WTC11 (cell line): ENCODE measurements at regions not wholly inside any gene's neighbourhood (a gene's known extent, or its start where the extent isn't known, plus 50 kb on each side); places are given as distances from the start of the nearest gene placed in this dataset.

Experiments
- ATAC-seq: fragments of 200-7000 bp; cut with Tn5 transposase; 2 replicates; pipeline ENCODE4 v1.10.0; 2021; ENCODE audit warnings: mild to moderate bottlenecking, moderate library complexity
- CTCF ChIA-PET: fragments of 300-600 bp; sonication (Branson Sonifier 250); formaldehyde crosslinking; loops from one replicate; lab custom pipeline; 2021; ENCODE audit warnings: antibody characterized with exemption; lab: Charles Lee
- POLR2A ChIA-PET: fragments of 350-600 bp; sonication (Branson Sonifier 250); formaldehyde crosslinking; loops from one replicate; lab custom pipeline; 2021; ENCODE audit warnings: antibody characterized with exemption; lab: Charles Lee
- DNase-seq: peaks from one replicate; pipeline ENCODE4 v3.0.0; 2021; ENCODE audit warnings: low spot score
- H3K27ac Mint-ChIP-seq: 2 replicates; pipeline ENCODE4 v1.8.0; 2021; ENCODE audit warnings: mixed read lengths
- H3K27me3 Mint-ChIP-seq: 2 replicates; pipeline ENCODE4 v1.8.0; 2021; ENCODE audit warnings: low read depth, mild to moderate bottlenecking, moderate library complexity, mixed read lengths
- H3K36me3 Mint-ChIP-seq: 2 replicates; pipeline ENCODE4 v1.8.0; 2021; ENCODE audit warnings: mixed read lengths
- H3K4me1 Mint-ChIP-seq: 2 replicates; pipeline ENCODE4 v1.8.0; 2022; ENCODE audit warnings: mixed read lengths
- H3K4me3 Mint-ChIP-seq: 2 replicates; pipeline ENCODE4 v1.8.0; 2021; ENCODE audit warnings: mild to moderate bottlenecking, moderate library complexity, mixed read lengths
- H3K9me3 Mint-ChIP-seq: 2 replicates; pipeline ENCODE4 v1.8.0; 2021; ENCODE audit warnings: mixed read lengths
- CDX4 ChIP-seq: fragments of 250-450 bp; sonication (Bioruptor Pico); IDR thresholded peaks from 2 replicates; pipeline ENCODE4 v1.9.0; 2021; ENCODE audit warnings: moderate library complexity, mild to moderate bottlenecking, inconsistent platforms, borderline replicate concordance
- E2F1 ChIP-seq: sonication (generic); formaldehyde crosslinking; IDR thresholded peaks from 2 replicates; pipeline ENCODE4 v1.8.0; 2022; ENCODE audit warnings: mild to moderate bottlenecking, missing genetic modification reagents
- ESRRA ChIP-seq: sonication (generic); formaldehyde crosslinking; IDR thresholded peaks from 2 replicates; pipeline ENCODE4 v1.8.1; 2022; ENCODE audit warnings: mild to moderate bottlenecking, missing genetic modification reagents, borderline replicate concordance
- GTF2I ChIP-seq: fragments of 250-450 bp; sonication (Bioruptor Pico); conservative IDR thresholded peaks from 2 replicates; pipeline ENCODE4 v1.4.0; 2021; ENCODE audit warnings: mild to moderate bottlenecking
- HMGA2 ChIP-seq: fragments of 250-450 bp; sonication (Bioruptor Pico); IDR thresholded peaks from 2 replicates; pipeline ENCODE4 v1.4.0; 2021; ENCODE audit warnings: mild to moderate bottlenecking, moderate library complexity
- IRF2 ChIP-seq: sonication (generic); formaldehyde crosslinking; IDR thresholded peaks from 2 replicates; pipeline ENCODE4 v1.8.0; 2022; ENCODE audit warnings: low read depth, missing genetic modification reagents, borderline replicate concordance
- JUN ChIP-seq: sonication (generic); formaldehyde crosslinking; IDR thresholded peaks from 2 replicates; pipeline ENCODE4 v1.8.0; 2023; ENCODE audit warnings: mild to moderate bottlenecking, missing genetic modification reagents
- MYBL2 ChIP-seq: sonication (generic); formaldehyde crosslinking; IDR thresholded peaks from 2 replicates; pipeline ENCODE4 v1.8.1; 2023; ENCODE audit warnings: mild to moderate bottlenecking, moderate library complexity, missing genetic modification reagents
- PRDM15 ChIP-seq: sonication (generic); formaldehyde crosslinking; IDR thresholded peaks from 2 replicates; pipeline ENCODE4 v1.8.0; 2022; ENCODE audit warnings: missing genetic modification reagents
- RELA ChIP-seq: sonication (generic); formaldehyde crosslinking; IDR thresholded peaks from 2 replicates; pipeline ENCODE4 v1.8.1; 2022; ENCODE audit warnings: missing genetic modification reagents, mild to moderate bottlenecking, borderline replicate concordance
- SMAD4 ChIP-seq: sonication (generic); formaldehyde crosslinking; IDR thresholded peaks from 2 replicates; pipeline ENCODE4 v1.8.0; 2022; ENCODE audit warnings: mild to moderate bottlenecking, missing genetic modification reagents
- SP1 ChIP-seq: sonication (generic); formaldehyde crosslinking; conservative IDR thresholded peaks from 2 replicates; pipeline ENCODE4 v1.8.1; 2022; ENCODE audit warnings: missing genetic modification reagents
- ZNF219 ChIP-seq: sonication (generic); formaldehyde crosslinking; IDR thresholded peaks from 2 replicates; pipeline ENCODE4 v1.8.0; 2023; ENCODE audit warnings: missing genetic modification reagents, mild to moderate bottlenecking, borderline replicate concordance
- ZNF423 ChIP-seq: fragments of 250-450 bp; sonication (Bioruptor Pico); IDR thresholded peaks from 2 replicates; pipeline ENCODE4 v2.1.2; 2022; ENCODE audit warnings: mild to moderate bottlenecking, moderate library complexity
- TF ChIP-seq, protein P1 (sequence below): sonication (generic); formaldehyde crosslinking; IDR thresholded peaks from 2 replicates; pipeline ENCODE4 v1.8.1; 2023; ENCODE audit warnings: mild to moderate bottlenecking, missing genetic modification reagents, moderate library complexity
- TF ChIP-seq, protein P2 (sequence below): fragments of 250-450 bp; sonication (Bioruptor Pico); IDR thresholded peaks from 2 replicates; pipeline ENCODE4 v2.1.2; 2022; ENCODE audit warnings: mild to moderate bottlenecking, moderate library complexity
- TF ChIP-seq, protein P3 (sequence below): fragments of 250-450 bp; sonication (Bioruptor Pico); IDR thresholded peaks from 2 replicates; pipeline ENCODE4 v1.9.0; 2021; ENCODE audit warnings: mild to moderate bottlenecking
- TF ChIP-seq, protein P4 (sequence below): sonication (generic); formaldehyde crosslinking; IDR thresholded peaks from 2 replicates; pipeline ENCODE4 v1.8.0; 2022; ENCODE audit warnings: mild to moderate bottlenecking, missing genetic modification reagents
- TF ChIP-seq, protein P5 (sequence below): fragments of 250-450 bp; sonication (Bioruptor Pico); conservative IDR thresholded peaks from 2 replicates; pipeline ENCODE4 v1.9.0; 2021; ENCODE audit warnings: mild to moderate bottlenecking

DNA sequence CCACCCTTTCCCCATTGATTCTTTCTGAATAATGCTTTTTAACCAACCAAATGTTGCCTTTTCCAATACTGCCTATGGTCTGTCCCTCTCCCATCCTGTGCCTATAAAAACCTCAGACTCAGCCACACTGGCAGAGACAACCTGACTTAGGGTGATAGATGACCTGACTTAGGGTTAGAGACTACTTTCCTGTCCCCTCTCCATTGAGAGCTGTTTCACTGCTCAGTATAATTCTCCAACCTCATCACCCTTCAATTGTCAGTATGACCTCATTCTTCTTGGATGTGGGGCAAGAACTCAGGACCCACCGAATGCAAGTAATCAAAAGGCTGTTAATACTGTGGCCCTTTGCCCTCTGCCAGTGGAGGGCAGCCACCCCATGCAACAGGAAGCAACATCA lies 182.3 kb upstream of the STK17B start:
- POLR2A ChIA-PET: no interaction called here

GRCh38 chr2:196354186-196354585 lies 182.8 kb upstream of the STK17B start:
- H3K27me3 Mint-ChIP-seq: peaks cover 71% of the 10 kb centered on the region
- H3K9me3 Mint-ChIP-seq: peaks cover 9% of the 10 kb centered on the region
- POLR2A ChIA-PET: no interaction called here
- TF ChIP-seq SMAD4: no peak
- no peak for TF ChIP-seq HMGA2 (CRISPR knock-in tag)
- no peak for TF ChIP-seq PRDM15 (CRISPR knock-in tag)
- no peak overlapping the region for H3K4me3 Mint-ChIP-seq
- no peak overlapping the region for H3K27ac Mint-ChIP-seq
- H3K36me3 Mint-ChIP-seq: no peaks in the 10 kb centered on the region
- CTCF ChIA-PET: interaction anchor here (1.3 kb wide), 1 partner anchor 100 kb away, joined by 5 read pairs; no protein-coding TSS in a partner anchor
- DNase-seq: no peak
- peaks cover 10% of the 10 kb centered on the region for H3K4me1 Mint-ChIP-seq
- ATAC-seq: no peak

More for the DNA sequence above, 182.3 kb upstream of the STK17B start:
- Mint-ChIP-seq H3K36me3 (no peaks in the 10 kb centered on the region), H3K27ac (no peak overlapping the region), H3K27me3 (peaks cover 68% of the 10 kb centered on the region), H3K9me3 (peaks cover 9% of the 10 kb centered on the region), H3K4me3 (no peak overlapping the region), H3K4me1 (peaks cover 10% of the 10 kb centered on the region)
- DNase-seq (no peak), ATAC-seq (no peak)
- TF ChIP-seq, protein P1, sequence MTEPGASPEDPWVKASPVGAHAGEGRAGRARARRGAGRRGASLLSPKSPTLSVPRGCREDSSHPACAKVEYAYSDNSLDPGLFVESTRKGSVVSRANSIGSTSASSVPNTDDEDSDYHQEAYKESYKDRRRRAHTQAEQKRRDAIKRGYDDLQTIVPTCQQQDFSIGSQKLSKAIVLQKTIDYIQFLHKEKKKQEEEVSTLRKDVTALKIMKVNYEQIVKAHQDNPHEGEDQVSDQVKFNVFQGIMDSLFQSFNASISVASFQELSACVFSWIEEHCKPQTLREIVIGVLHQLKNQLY (CRISPR knock-in tag): no peak
- TF ChIP-seq, protein P2, sequence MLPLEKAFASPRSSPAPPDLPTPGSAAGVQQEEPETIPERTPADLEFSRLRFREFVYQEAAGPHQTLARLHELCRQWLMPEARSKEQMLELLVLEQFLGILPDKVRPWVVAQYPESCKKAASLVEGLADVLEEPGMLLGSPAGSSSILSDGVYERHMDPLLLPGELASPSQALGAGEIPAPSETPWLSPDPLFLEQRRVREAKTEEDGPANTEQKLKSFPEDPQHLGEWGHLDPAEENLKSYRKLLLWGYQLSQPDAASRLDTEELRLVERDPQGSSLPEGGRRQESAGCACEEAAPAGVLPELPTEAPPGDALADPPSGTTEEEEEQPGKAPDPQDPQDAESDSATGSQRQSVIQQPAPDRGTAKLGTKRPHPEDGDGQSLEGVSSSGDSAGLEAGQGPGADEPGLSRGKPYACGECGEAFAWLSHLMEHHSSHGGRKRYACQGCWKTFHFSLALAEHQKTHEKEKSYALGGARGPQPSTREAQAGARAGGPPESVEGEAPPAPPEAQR (CRISPR knock-in tag): no peak
- no peak for TF ChIP-seq SP1
- TF ChIP-seq, all 79 proteins: peak for 0
- CTCF ChIA-PET: interaction anchor here (1.3 kb wide), 1 partner anchor 100 kb away, joined by 5 read pairs; no protein-coding TSS in a partner anchor

- CTCF ChIA-PET: interaction anchor here (1.8 kb wide), 1 partner anchor 19 kb away, joined by 6 read pairs; no protein-coding TSS in a partner anchor
- Mint-ChIP-seq H3K36me3 (no peaks in the 10 kb centered on the region), H3K4me3 (no peak overlapping the region), H3K27me3 (peaks cover 77% of the 10 kb centered on the region), H3K9me3 (peaks cover 9% of the 10 kb centered on the region), H3K27ac (no peak overlapping the region)
- no peak for DNase-seq
- TF ChIP-seq JUN (CRISPR knock-in tag): no peak
- no peak for TF ChIP-seq E2F1 (CRISPR knock-in tag)
- TF ChIP-seq, protein P3, sequence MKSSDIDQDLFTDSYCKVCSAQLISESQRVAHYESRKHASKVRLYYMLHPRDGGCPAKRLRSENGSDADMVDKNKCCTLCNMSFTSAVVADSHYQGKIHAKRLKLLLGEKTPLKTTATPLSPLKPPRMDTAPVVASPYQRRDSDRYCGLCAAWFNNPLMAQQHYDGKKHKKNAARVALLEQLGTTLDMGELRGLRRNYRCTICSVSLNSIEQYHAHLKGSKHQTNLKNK: no peak
- TF ChIP-seq, all 79 proteins: peak for 0
- POLR2A ChIA-PET: no interaction called here
- peaks cover 10% of the 10 kb centered on the region for H3K4me1 Mint-ChIP-seq
- ATAC-seq: no peak
These were observed 185.0 kb upstream of the STK17B start for GRCh38 chr2:196356332-196356731.

DNA sequence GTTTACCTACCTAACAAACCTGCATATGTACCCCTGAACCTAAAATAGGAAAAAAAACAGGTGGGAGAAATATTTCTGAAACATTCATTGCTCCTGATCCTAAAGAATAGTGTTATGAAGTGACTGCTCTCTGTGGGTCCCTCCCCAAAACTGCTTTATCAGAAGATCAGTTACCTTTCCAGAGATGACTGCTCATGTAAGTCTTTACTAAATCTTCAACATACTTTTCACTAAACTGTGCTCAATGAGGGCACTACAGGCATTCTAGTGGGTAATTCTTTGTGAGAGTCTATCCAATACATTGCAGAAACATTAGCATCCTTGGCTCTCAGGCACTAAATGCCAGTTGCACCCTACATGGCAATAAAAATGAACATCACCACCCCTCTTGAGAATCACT lies 189.3 kb upstream of the STK17B start:
- peaks cover 37% of the 10 kb centered on the region for H3K27me3 Mint-ChIP-seq
- H3K4me3 Mint-ChIP-seq: no peak overlapping the region
- CTCF ChIA-PET: no interaction called here
- no peak overlapping the region for H3K27ac Mint-ChIP-seq
- no peaks in the 10 kb centered on the region for H3K36me3 Mint-ChIP-seq
- POLR2A ChIA-PET: no interaction called here
- no peak for DNase-seq
- no peaks in the 10 kb centered on the region for H3K9me3 Mint-ChIP-seq
- H3K4me1 Mint-ChIP-seq: peaks cover 2% of the 10 kb centered on the region
- ATAC-seq: no peak
- TF ChIP-seq HMGA2 (CRISPR knock-in tag) (no peak), GTF2I (CRISPR knock-in tag) (no peak), IRF2 (CRISPR knock-in tag) (no peak), CDX4 (CRISPR knock-in tag) (no peak), MYBL2 (CRISPR knock-in tag) (no peak), ESRRA (CRISPR knock-in tag) (no peak), ZNF219 (CRISPR knock-in tag) (no peak), ZNF423 (no peak), RELA (CRISPR knock-in tag) (no peak)
- TF ChIP-seq, protein P4, sequence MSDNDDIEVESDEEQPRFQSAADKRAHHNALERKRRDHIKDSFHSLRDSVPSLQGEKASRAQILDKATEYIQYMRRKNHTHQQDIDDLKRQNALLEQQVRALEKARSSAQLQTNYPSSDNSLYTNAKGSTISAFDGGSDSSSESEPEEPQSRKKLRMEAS (CRISPR knock-in tag): no peak
- TF ChIP-seq, protein P5, sequence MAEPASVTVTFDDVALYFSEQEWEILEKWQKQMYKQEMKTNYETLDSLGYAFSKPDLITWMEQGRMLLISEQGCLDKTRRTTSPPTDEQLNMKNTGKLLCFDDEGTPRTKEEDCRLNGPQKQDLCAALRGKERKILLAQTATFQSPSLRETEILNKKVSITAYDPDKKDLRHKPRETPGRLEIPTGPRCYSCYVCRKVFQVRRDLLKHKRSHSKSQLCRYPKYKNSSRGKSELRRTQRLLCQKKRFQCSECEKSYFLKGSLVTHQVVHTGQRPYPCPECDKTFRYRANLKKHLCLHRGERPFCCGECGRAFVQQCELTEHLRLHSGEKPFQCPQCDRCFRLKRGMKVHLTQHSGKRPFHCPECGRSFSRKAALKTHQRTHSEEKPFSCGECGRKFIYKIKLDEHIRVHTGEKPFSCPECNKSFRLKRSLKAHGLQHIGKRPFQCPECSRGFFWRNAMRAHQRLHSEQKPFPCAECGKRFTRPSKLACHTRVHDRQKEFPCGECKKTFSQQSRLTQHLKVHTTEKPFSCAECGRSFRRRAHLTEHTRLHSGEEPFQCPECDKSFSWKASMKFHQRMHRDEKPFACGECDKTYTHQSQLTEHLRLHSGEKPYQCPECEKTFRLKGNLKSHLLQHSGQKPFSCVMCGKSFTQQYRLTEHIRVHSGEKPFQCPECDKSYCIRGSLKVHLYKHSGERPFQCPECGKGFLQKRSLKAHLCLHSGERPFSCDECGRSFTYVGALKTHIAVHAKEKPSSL (CRISPR knock-in tag): no peak
